HCT116 (cell line): ENCODE measurements at regions not wholly inside any gene's neighbourhood (a gene's known extent, or its start where the extent isn't known, plus 50 kb on each side); places are given as distances from the start of the nearest gene placed in this dataset.

ENCODE experiments used
- CEBPB ChIP-seq: IDR thresholded peaks from 2 replicates; pipeline ENCODE4 v1.6.1; 2012; ENCODE audit warnings: low read depth
- ELF1 ChIP-seq: IDR thresholded peaks from 2 replicates; pipeline ENCODE4 v1.6.1; 2012; ENCODE audit warnings: low read depth, borderline replicate concordance
- EZH2 ChIP-seq: fragments of 200-600 bp; sonication (generic); IDR thresholded peaks from 2 replicates; pipeline ENCODE4 v1.6.1; 2017; ENCODE audit warnings: antibody characterized with exemption, mixed run types
- EZH2phosphoT487 ChIP-seq: fragments of 200-600 bp; IDR thresholded peaks from 2 replicates; pipeline ENCODE4 v1.6.1; 2018; ENCODE audit warnings: antibody characterized with exemption, borderline replicate concordance
- JUND ChIP-seq: IDR thresholded peaks from 2 replicates; pipeline ENCODE4 v1.6.1; 2012
- POLR2A ChIP-seq: IDR thresholded peaks from 2 replicates; pipeline ENCODE4 v1.7.0; 2011; ENCODE audit warnings: borderline replicate concordance; ENCODE audit not compliant: insufficient read depth, insufficient read length; ENCODE audit errors: extremely low read depth
- POLR2AphosphoS5 ChIP-seq: IDR thresholded peaks from 2 replicates; pipeline ENCODE4 v1.6.1; 2011; ENCODE audit warnings: mild to moderate bottlenecking, low read depth, low read length, moderate library complexity
- RAD21 ChIP-seq: IDR thresholded peaks from 2 replicates; pipeline ENCODE4 v1.6.1; 2012; ENCODE audit warnings: low read depth, mild to moderate bottlenecking
- SIN3A ChIP-seq: IDR thresholded peaks from 2 replicates; pipeline ENCODE4 v1.6.1; 2012; ENCODE audit warnings: low read depth
- ZNF274 ChIP-seq: fragments of 200-500 bp; sonication (Bioruptor generic); IDR thresholded peaks from 2 replicates; pipeline ENCODE4 v1.6.1; 2014; ENCODE audit warnings: mild to moderate bottlenecking, low read depth, low read length, inconsistent platforms
- TF ChIP-seq, protein P1 (sequence below), 3 experiments: fragments of 200-600 bp in 1 of 3; sonication (generic) in 1 of 3; IDR thresholded peaks in 2 of 3; conservative IDR thresholded peaks in 1 of 3; 2 replicates each; pipeline ENCODE4 v1.5.1; 2012 to 2017; ENCODE audit warnings: low read depth in 2 of 3, low read length in 2 of 3, antibody characterized with exemption in 1 of 3, borderline replicate concordance in 1 of 3, control low read depth in 1 of 3, mild to moderate bottlenecking in 1 of 3, mixed read lengths in 1 of 3, mixed run types in 1 of 3, moderate library complexity in 1 of 3; ENCODE audit not compliant: insufficient read depth in 1 of 3
- TF ChIP-seq, protein P2 (sequence below): IDR thresholded peaks from 2 replicates; pipeline ENCODE4 v1.6.1; 2012
- TF ChIP-seq, protein P3 (sequence below): IDR thresholded peaks from 2 replicates; pipeline ENCODE4 v1.6.1; 2012

DNA sequence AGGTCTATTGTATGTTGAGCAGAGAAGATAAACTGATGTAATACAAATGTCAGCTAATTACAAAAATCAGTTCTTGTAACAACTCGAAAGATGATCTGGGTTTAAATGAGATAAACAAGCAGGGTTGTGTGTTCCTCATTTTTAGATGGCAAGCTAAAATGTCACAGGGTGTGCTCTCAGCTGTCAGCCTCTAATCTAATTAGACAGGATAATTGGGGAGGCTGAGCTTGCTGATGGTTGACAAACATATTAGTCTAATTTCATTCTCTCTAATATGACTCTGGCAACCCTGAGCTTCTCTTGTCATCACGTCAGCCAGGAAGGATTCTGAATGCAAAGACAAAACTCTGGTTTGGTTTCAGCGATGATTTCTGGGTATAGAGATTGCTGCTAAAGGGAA is 335.3 kb upstream of the KAZN start:
- TF ChIP-seq JUND, result no peak
- TF ChIP-seq, protein P1, sequence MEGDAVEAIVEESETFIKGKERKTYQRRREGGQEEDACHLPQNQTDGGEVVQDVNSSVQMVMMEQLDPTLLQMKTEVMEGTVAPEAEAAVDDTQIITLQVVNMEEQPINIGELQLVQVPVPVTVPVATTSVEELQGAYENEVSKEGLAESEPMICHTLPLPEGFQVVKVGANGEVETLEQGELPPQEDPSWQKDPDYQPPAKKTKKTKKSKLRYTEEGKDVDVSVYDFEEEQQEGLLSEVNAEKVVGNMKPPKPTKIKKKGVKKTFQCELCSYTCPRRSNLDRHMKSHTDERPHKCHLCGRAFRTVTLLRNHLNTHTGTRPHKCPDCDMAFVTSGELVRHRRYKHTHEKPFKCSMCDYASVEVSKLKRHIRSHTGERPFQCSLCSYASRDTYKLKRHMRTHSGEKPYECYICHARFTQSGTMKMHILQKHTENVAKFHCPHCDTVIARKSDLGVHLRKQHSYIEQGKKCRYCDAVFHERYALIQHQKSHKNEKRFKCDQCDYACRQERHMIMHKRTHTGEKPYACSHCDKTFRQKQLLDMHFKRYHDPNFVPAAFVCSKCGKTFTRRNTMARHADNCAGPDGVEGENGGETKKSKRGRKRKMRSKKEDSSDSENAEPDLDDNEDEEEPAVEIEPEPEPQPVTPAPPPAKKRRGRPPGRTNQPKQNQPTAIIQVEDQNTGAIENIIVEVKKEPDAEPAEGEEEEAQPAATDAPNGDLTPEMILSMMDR (IDR thresholded peaks at IDR 0.05 in 2 of 3, conservative IDR thresholded peaks at IDR 0.05 in 1 of 3; ENCODE audit: borderline replicate concordance in 1 of 3, insufficient read depth in 1 of 3, low read depth in 2 of 3, low read length in 2 of 3), result no peak
- no peak for TF ChIP-seq CEBPB
- no peak for TF ChIP-seq EZH2phosphoT487
- no peak for TF ChIP-seq EZH2
- no peak for TF ChIP-seq POLR2A
- TF ChIP-seq RAD21, result no peak
- TF ChIP-seq SIN3A, result no peak
- TF ChIP-seq, protein P2, sequence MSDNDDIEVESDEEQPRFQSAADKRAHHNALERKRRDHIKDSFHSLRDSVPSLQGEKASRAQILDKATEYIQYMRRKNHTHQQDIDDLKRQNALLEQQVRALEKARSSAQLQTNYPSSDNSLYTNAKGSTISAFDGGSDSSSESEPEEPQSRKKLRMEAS, result no peak
- no peak for TF ChIP-seq POLR2AphosphoS5
- TF ChIP-seq, protein P3, sequence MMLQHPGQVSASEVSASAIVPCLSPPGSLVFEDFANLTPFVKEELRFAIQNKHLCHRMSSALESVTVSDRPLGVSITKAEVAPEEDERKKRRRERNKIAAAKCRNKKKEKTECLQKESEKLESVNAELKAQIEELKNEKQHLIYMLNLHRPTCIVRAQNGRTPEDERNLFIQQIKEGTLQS, result no peak
- TF ChIP-seq ZNF274, result no peak
- no peak for TF ChIP-seq ELF1
